Uterus (tissue), 2 donors: ENCODE measurements at regions not wholly inside any gene's neighbourhood (a gene's known extent, or its start where the extent isn't known, plus 50 kb on each side); places are given as distances from the start of the nearest gene placed in this dataset.

Source experiments
- POLR2A ChIP-seq, 2 donors: fragments of 450-650 bp; IDR thresholded peaks; one replicate each; pipeline ENCODE4 v1.6.1; 2016; ENCODE audit warnings: antibody characterized with exemption in 2 of 2, mild to moderate bottlenecking in 1 of 2, moderate library complexity in 1 of 2
- TF ChIP-seq, protein P1 (sequence below), 4 experiments: fragments of 200-600 bp in 2 of 4; fragments of 450-650 bp in 2 of 4; sonication (generic) in 2 of 4; IDR thresholded peaks; one replicate each; pipeline ENCODE4 v1.5.1; 2016 to 2019; ENCODE audit warnings: antibody characterized with exemption in 4 of 4, mild to moderate bottlenecking in 2 of 4, moderate library complexity in 1 of 4

- no peak for TF ChIP-seq POLR2A (IDR thresholded peaks at IDR 0.05)
- TF ChIP-seq, protein P1, sequence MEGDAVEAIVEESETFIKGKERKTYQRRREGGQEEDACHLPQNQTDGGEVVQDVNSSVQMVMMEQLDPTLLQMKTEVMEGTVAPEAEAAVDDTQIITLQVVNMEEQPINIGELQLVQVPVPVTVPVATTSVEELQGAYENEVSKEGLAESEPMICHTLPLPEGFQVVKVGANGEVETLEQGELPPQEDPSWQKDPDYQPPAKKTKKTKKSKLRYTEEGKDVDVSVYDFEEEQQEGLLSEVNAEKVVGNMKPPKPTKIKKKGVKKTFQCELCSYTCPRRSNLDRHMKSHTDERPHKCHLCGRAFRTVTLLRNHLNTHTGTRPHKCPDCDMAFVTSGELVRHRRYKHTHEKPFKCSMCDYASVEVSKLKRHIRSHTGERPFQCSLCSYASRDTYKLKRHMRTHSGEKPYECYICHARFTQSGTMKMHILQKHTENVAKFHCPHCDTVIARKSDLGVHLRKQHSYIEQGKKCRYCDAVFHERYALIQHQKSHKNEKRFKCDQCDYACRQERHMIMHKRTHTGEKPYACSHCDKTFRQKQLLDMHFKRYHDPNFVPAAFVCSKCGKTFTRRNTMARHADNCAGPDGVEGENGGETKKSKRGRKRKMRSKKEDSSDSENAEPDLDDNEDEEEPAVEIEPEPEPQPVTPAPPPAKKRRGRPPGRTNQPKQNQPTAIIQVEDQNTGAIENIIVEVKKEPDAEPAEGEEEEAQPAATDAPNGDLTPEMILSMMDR (IDR thresholded peaks at IDR 0.05), result no peak
These were observed 1482.8 kb downstream of the SLITRK5 start for GRCh38 chr13:89153941-89154340.
